NB4 (cell line): ENCODE measurements at regions not wholly inside any gene's neighbourhood (a gene's known extent, or its start where the extent isn't known, plus 50 kb on each side); places are given as distances from the start of the nearest gene placed in this dataset.

ENCODE experiments used
- DNase-seq: peaks from one replicate; pipeline ENCODE4 v3.0.0; 2010; ENCODE audit warnings: low read depth
- H3K4me3 ChIP-seq: one replicate; pipeline ENCODE4 v1.5.1; 2011; ENCODE audit warnings: mild to moderate bottlenecking, low read depth, low read length, moderate library complexity
- CTCF ChIP-seq: IDR thresholded peaks from one replicate; pipeline ENCODE4 v1.5.1; 2012; ENCODE audit warnings: low read depth, low read length
- MAX ChIP-seq: IDR thresholded peaks from 2 replicates; pipeline ENCODE4 v1.6.1; 2011; ENCODE audit warnings: low read depth, low read length
- MYC ChIP-seq: IDR thresholded peaks from 2 replicates; pipeline ENCODE4 v1.6.1; 2011; ENCODE audit warnings: low read depth, low read length
- POLR2A ChIP-seq: IDR thresholded peaks from 2 replicates; pipeline ENCODE4 v1.6.1; 2011; ENCODE audit warnings: mild to moderate bottlenecking; ENCODE audit not compliant: insufficient read length; ENCODE audit errors: extremely low read depth

GRCh38 chr2:150351922-150352321, 135.5 kb downstream of the RND3 start:
- no peak overlapping the region for H3K4me3 ChIP-seq
- TF ChIP-seq MAX = no peak
- no peak for TF ChIP-seq CTCF
- TF ChIP-seq MYC = no peak
- TF ChIP-seq POLR2A = no peak
- DNase-seq = no peak

GRCh38 chr2:150350500-150350899, 137.0 kb downstream of the RND3 start:
- no peak overlapping the region for H3K4me3 ChIP-seq
- TF ChIP-seq CTCF (no peak), POLR2A (no peak), MAX (no peak), MYC (no peak)
- no peak for DNase-seq

- no peak overlapping the region for H3K4me3 ChIP-seq
- DNase-seq = no peak
- TF ChIP-seq POLR2A (no peak), CTCF (no peak), MAX (no peak), MYC (no peak)
These were observed 140.7 kb downstream of the RND3 start for GRCh38 chr2:150346806-150347205.

GRCh38 chr2:150341982-150342680, 145.3 kb downstream of the RND3 start:
- DNase-seq = no peak
- H3K4me3 ChIP-seq = no peak overlapping the region
- no peak for TF ChIP-seq MAX

- no peak for DNase-seq
- TF ChIP-seq CTCF (no peak), POLR2A (no peak), MAX (no peak), MYC (no peak)
- no peak overlapping the region for H3K4me3 ChIP-seq
These were observed 147.5 kb downstream of the RND3 start for GRCh38 chr2:150339951-150340350.

GRCh38 chr2:150339282-150339681, 148.2 kb downstream of the RND3 start:
- TF ChIP-seq MYC (no peak), MAX (no peak)
- DNase-seq = no peak
- H3K4me3 ChIP-seq = no peak overlapping the region
